ENCODE measurements at regions not wholly inside any gene's neighbourhood (a gene's known extent, or its start where the extent isn't known, plus 50 kb on each side); places are given as distances from the start of the nearest gene placed in this dataset.

GRCh38 chr6:133809406-133809805 is 79.5 kb upstream of the TCF21 start:
- H4K5ac ChIP-seq (ENCODE audit: insufficient read length, low read depth, low read length) = no peak overlapping the region
- no peak overlapping the region for H3K4me3 ChIP-seq (ENCODE audit: extremely low read depth in 1 of 4, insufficient read depth in 2 of 4, low read depth in 3 of 4, low read length in 4 of 4)
- H3K9ac ChIP-seq (replicated peaks in 1 of 4; ENCODE audit: extremely low read depth in 1 of 4, low read depth in 3 of 4, low read length in 3 of 4) = no peak overlapping the region
- no peak overlapping the region for H2AFZ ChIP-seq (ENCODE audit: low read length)
- ChIA-PET CTCF (ENCODE audit: partially characterized antibody) (interaction anchor here (6.0 kb wide), 1 partner anchor 7 kb away, joined by 33 read pairs; no protein-coding TSS in a partner anchor), POLR2A (ENCODE audit: partially characterized antibody) (interaction anchor here (1.3 kb wide), 1 partner anchor 10 kb away, joined by 3 read pairs; no protein-coding TSS in a partner anchor)
- DNase-seq (ENCODE audit: low read depth in 1 of 2, low spot score in 2 of 2) (no peak), FAIRE-seq (no peak)
- no peaks in the 10 kb centered on the region for H3K79me2 ChIP-seq (ENCODE audit: control insufficient read depth in 1 of 2, insufficient read depth in 2 of 2, low read length in 2 of 2)
- no peaks in the 10 kb centered on the region for H3K79me1 ChIP-seq (ENCODE audit: low read depth, low read length)
- no peak overlapping the region for H3K56ac ChIP-seq (replicated peaks; ENCODE audit: insufficient read length, low read depth, low read length)
- H2BK20ac ChIP-seq (ENCODE audit: low read length) = no peak overlapping the region
- H2BK12ac ChIP-seq (ENCODE audit: low read depth, low read length) = no peak overlapping the region
- H4K8ac ChIP-seq (ENCODE audit: extremely low read depth, insufficient read depth, low read length) = no peak overlapping the region
- no peaks in the 10 kb centered on the region for H3K4me1 ChIP-seq (replicated peaks in 1 of 4; ENCODE audit: control insufficient read depth in 3 of 4, insufficient read depth in 4 of 4, low read length in 3 of 4)
- no peak overlapping the region for H3K27ac ChIP-seq (ENCODE audit: low read depth, low read length)
- no peak overlapping the region for H3K14ac ChIP-seq (ENCODE audit: insufficient read length)
- no peaks in the 10 kb centered on the region for H4K20me1 ChIP-seq (replicated peaks in 1 of 2; ENCODE audit: control insufficient read depth in 1 of 2, insufficient read depth in 2 of 2, low read length in 2 of 2)
- no peak overlapping the region for H3K4ac ChIP-seq (replicated peaks; ENCODE audit: insufficient read length, low read depth, low read length)
- H3K23ac ChIP-seq (ENCODE audit: insufficient read length) = no peak overlapping the region
- no peak overlapping the region for H3K18ac ChIP-seq (ENCODE audit: extremely low read depth, low read length)
- no peak overlapping the region for H2BK5ac ChIP-seq (ENCODE audit: low read depth, low read length)
- TF ChIP-seq POLR2A (IDR thresholded peaks at IDR 0.05; ENCODE audit: control extremely low read depth in 1 of 2, low read depth in 2 of 2, low read length in 2 of 2) (no peak), FOSL1 (IDR thresholded peaks at IDR 0.05; ENCODE audit: insufficient read depth, low read depth, low read length) (no peak), CREB1 (IDR thresholded peaks at IDR 0.05) (no peak), KDM4A (IDR thresholded peaks at IDR 0.05; ENCODE audit: low read depth, low read length, severe bottlenecking) (no peak), MAX (IDR thresholded peaks at IDR 0.05) (no peak), BRCA1 (IDR thresholded peaks at IDR 0.05; ENCODE audit: low read depth, low read length) (no peak), RNF2 (IDR thresholded peaks at IDR 0.05; ENCODE audit: borderline replicate concordance, low read depth, low read length, missing control alignments, poor library complexity, severe bottlenecking) (no peak), SIX5 (IDR thresholded peaks at IDR 0.05; ENCODE audit: low read depth, low read length) (no peak)
- no peak overlapping the region for H2BK120ac ChIP-seq (replicated peaks; ENCODE audit: low read depth, low read length)
- H3K9me3 ChIP-seq (ENCODE audit: insufficient read depth in 2 of 2, low read depth in 1 of 2, low read length in 1 of 2) = peaks cover 9 to 10% of the 10 kb centered on the region in 2 experiments; a peak in 2 of 4 replicates
- H3K23me2 ChIP-seq (ENCODE audit: low read depth, low read length) = no peaks in the 10 kb centered on the region
- H3K36me3 ChIP-seq (ENCODE audit: control insufficient read depth in 2 of 4, insufficient read depth in 4 of 4, low read length in 3 of 4) = no peaks in the 10 kb centered on the region
- 75% methylated on average over 1 of the region's 1 CpG; no CpG with 5 or more reads in 1 of the 2 experiments for WGBS, 2 experiments (ENCODE audit: extremely low coverage in 1 of 2, insufficient coverage in 1 of 2, insufficient read length in 1 of 2, insufficient replicate concordance in 2 of 2, low coverage in 1 of 2, low lambda C conversion rate in 2 of 2, missing lambda C conversion rate in 1 of 2)
- H2BK15ac ChIP-seq (ENCODE audit: low read length) = no peak overlapping the region
- H3K4me2 ChIP-seq (ENCODE audit: insufficient read depth in 1 of 2, low read depth in 2 of 2, low read length in 2 of 2) = no peak overlapping the region
- H2AK5ac ChIP-seq (ENCODE audit: low read depth, low read length) = no peak overlapping the region
- H4K91ac ChIP-seq (replicated peaks; ENCODE audit: insufficient read length, low read length) = no peak overlapping the region
- H3K27me3 ChIP-seq (replicated peaks in 1 of 4; ENCODE audit: control insufficient read depth in 3 of 4, extremely low read depth in 1 of 4, insufficient read depth in 3 of 4, low read length in 3 of 4) = no peaks in the 10 kb centered on the region

Measured in H1 (cell line).